DND-41 (cell line): ENCODE measurements at regions not wholly inside any gene's neighbourhood (a gene's known extent, or its start where the extent isn't known, plus 50 kb on each side); places are given as distances from the start of the nearest gene placed in this dataset.
"Not testable (repeated sequence)": the region's sequence is repeated elsewhere in the genome, so short reads cannot be mapped to it uniquely, and the experiment has no call there.

Experiments used
- ATAC-seq: fragments of 200-7000 bp; cut with Tn5 transposase; 3 replicates; pipeline ENCODE4 v1.9.1; 2021; ENCODE audit warnings: low read depth; ENCODE audit not compliant: insufficient read depth
- DNase-seq: peaks from one replicate; pipeline ENCODE4 v3.0.0-alpha.2; 2020
- H2AFZ ChIP-seq: 2 replicates; pipeline ENCODE4 v1.6.0; 2012; ENCODE audit warnings: low read depth, low read length
- H3K27ac ChIP-seq: 2 replicates; pipeline ENCODE4 v1.5.1; 2012; ENCODE audit warnings: low read length, inconsistent platforms
- H3K27me3 ChIP-seq: fragments of 200-600 bp; sonication (generic); 2 replicates; pipeline ENCODE4 v1.6.0; 2012; ENCODE audit warnings: low read length, mild to moderate bottlenecking, inconsistent platforms; ENCODE audit not compliant: insufficient read depth, poor library complexity
- H3K36me3 ChIP-seq: 2 replicates; pipeline ENCODE4 v1.5.1; 2012; ENCODE audit warnings: low read length, inconsistent platforms; ENCODE audit not compliant: insufficient read depth
- H3K4me1 ChIP-seq: 2 replicates; pipeline ENCODE4 v1.5.1; 2012; ENCODE audit warnings: mild to moderate bottlenecking, low read length; ENCODE audit not compliant: insufficient read depth
- H3K4me2 ChIP-seq: 2 replicates; pipeline ENCODE4 v1.6.0; 2012; ENCODE audit warnings: mild to moderate bottlenecking, moderate library complexity, low read length, inconsistent platforms; ENCODE audit not compliant: insufficient read depth
- H3K4me3 ChIP-seq, 2 experiments: fragments of 200-600 bp in 1 of 2; shearing (Covaris generic) in 1 of 2; 2 replicates each; pipeline ENCODE4 v1.5.1; 2012 to 2016; ENCODE audit warnings: inconsistent platforms in 2 of 2, low read length in 2 of 2, mild to moderate bottlenecking in 2 of 2, low read depth in 1 of 2, moderate library complexity in 1 of 2
- H3K79me2 ChIP-seq: 2 replicates; pipeline ENCODE4 v1.6.0; 2012; ENCODE audit warnings: low read length, inconsistent platforms; ENCODE audit not compliant: insufficient read depth
- H3K9ac ChIP-seq: 2 replicates; pipeline ENCODE4 v1.6.0; 2012; ENCODE audit warnings: low read depth, mild to moderate bottlenecking, inconsistent platforms, low read length, moderate library complexity
- H3K9me3 ChIP-seq: 2 replicates; pipeline ENCODE4 v1.5.1; 2012; ENCODE audit warnings: low read length, moderate library complexity, mild to moderate bottlenecking, inconsistent platforms; ENCODE audit not compliant: insufficient read depth, severe bottlenecking
- H4K20me1 ChIP-seq: 2 replicates; pipeline ENCODE4 v1.6.0; 2012; ENCODE audit warnings: low read length; ENCODE audit not compliant: insufficient read depth
- CTCF ChIP-seq: IDR thresholded peaks from 2 replicates; pipeline ENCODE4 v1.5.1; 2012; ENCODE audit warnings: borderline replicate concordance, low read length, moderate library complexity, mild to moderate bottlenecking; ENCODE audit not compliant: poor library complexity, severe bottlenecking; ENCODE audit errors: extremely low read depth
- EZH2 ChIP-seq: IDR thresholded peaks from 3 replicates; pipeline ENCODE4 v1.6.1; 2012; ENCODE audit warnings: borderline replicate concordance, low read depth, mild to moderate bottlenecking, moderate library complexity, low read length, inconsistent platforms; ENCODE audit not compliant: severe bottlenecking

GRCh38 chr11:37430966-37431632 is 833.1 kb upstream of the RAG2 start:
- H3K27me3 ChIP-seq, H3K9me3 ChIP-seq, H2AFZ ChIP-seq, H4K20me1 ChIP-seq, H3K27ac ChIP-seq, H3K9ac ChIP-seq, H3K79me2 ChIP-seq, ATAC-seq, DNase-seq, H3K36me3 ChIP-seq, H3K4me3 ChIP-seq, H3K4me2 ChIP-seq, H3K4me1 ChIP-seq: not testable (repeated sequence)

- H3K27ac ChIP-seq: no peak overlapping the region
- no peak overlapping the region for H3K4me3 ChIP-seq
- ATAC-seq: no peak
- no peaks in the 10 kb centered on the region for H3K9me3 ChIP-seq
- H3K27me3 ChIP-seq: no peaks in the 10 kb centered on the region
- H3K9ac ChIP-seq: no peak overlapping the region
- TF ChIP-seq CTCF: no peak
- no peak for TF ChIP-seq EZH2
- H2AFZ ChIP-seq: no peak overlapping the region
- no peaks in the 10 kb centered on the region for H3K36me3 ChIP-seq
- no peak overlapping the region for H3K4me2 ChIP-seq
- H3K79me2 ChIP-seq: no peaks in the 10 kb centered on the region
- no peak for DNase-seq
- H3K4me1 ChIP-seq: no peaks in the 10 kb centered on the region
- no peaks in the 10 kb centered on the region for H4K20me1 ChIP-seq
These were observed 824.5 kb upstream of the RAG2 start for GRCh38 chr11:37422511-37422910.

- H3K9ac ChIP-seq: no peak overlapping the region
- H3K4me3 ChIP-seq: no peak overlapping the region
- H3K79me2 ChIP-seq: no peaks in the 10 kb centered on the region
- no peak for TF ChIP-seq EZH2
- no peak for TF ChIP-seq CTCF
- H2AFZ ChIP-seq: no peak overlapping the region
- no peak overlapping the region for H3K4me2 ChIP-seq
- no peaks in the 10 kb centered on the region for H3K27me3 ChIP-seq
- H3K4me1 ChIP-seq: no peaks in the 10 kb centered on the region
- ATAC-seq: no peak
- H3K27ac ChIP-seq: no peak overlapping the region
- no peak for DNase-seq
- no peaks in the 10 kb centered on the region for H3K36me3 ChIP-seq
- H3K9me3 ChIP-seq: no peaks in the 10 kb centered on the region
- H4K20me1 ChIP-seq: no peaks in the 10 kb centered on the region
These were observed 813.3 kb upstream of the RAG2 start for GRCh38 chr11:37411289-37411688.

- DNase-seq: no peak
- Histone ChIP-seq H3K9ac (no peak overlapping the region), H3K9me3 (no peaks in the 10 kb centered on the region), H3K4me3 (no peak overlapping the region), H2AFZ (no peak overlapping the region), H4K20me1 (no peaks in the 10 kb centered on the region), H3K36me3 (no peaks in the 10 kb centered on the region), H3K4me1 (no peaks in the 10 kb centered on the region), H3K79me2 (no peaks in the 10 kb centered on the region), H3K27me3 (no peaks in the 10 kb centered on the region), H3K27ac (no peak overlapping the region), H3K4me2 (no peak overlapping the region)
- no peak for ATAC-seq
- TF ChIP-seq EZH2 (no peak), CTCF (no peak)
These were observed 811.1 kb upstream of the RAG2 start for GRCh38 chr11:37409124-37409523.
